HepG2 (cell line): ENCODE measurements at regions not wholly inside any gene's neighbourhood (a gene's known extent, or its start where the extent isn't known, plus 50 kb on each side); places are given as distances from the start of the nearest gene placed in this dataset.

ENCODE experiments used
- ATAC-seq: fragments of 200-7000 bp; cut with Tn5 transposase; 3 replicates; pipeline ENCODE4 v1.9.1; 2020; ENCODE audit warnings: mild to moderate bottlenecking, moderate library complexity
- BruUV-seq: library from RNA; stranded (reverse); fragments of 400-500 nt; replicated peaks from 2 replicates; lab custom pipeline; 2021; lab: Mats Ljungman, UMichigan
- CTCF ChIA-PET: fragments of 300-600 bp; formaldehyde crosslinking; extraction: SDS; loops from one replicate; lab custom pipeline; 2021; ENCODE audit warnings: low total read pairs, inconsistent platforms, low intra/inter-chr PET ratio; lab: Yijun Ruan, JAX
- POLR2A ChIA-PET: fragments of 350-600 bp; sonication (Branson Sonifier 250); formaldehyde crosslinking; loops from one replicate; lab custom pipeline; 2020; ENCODE audit warnings: antibody characterized with exemption, inconsistent platforms; lab: Yijun Ruan, JAX
- DNase-seq: peaks from one replicate; pipeline ENCODE4 v3.0.0-alpha.2; 2015; ENCODE audit warnings: low spot score
- FAIRE-seq: peaks from 3 replicates; lab custom pipeline; 2011; peaks lifted over from hg19 to GRCh38; lab: Jason Lieb, UNC
- H2AFZ ChIP-seq: one replicate; pipeline ENCODE4 v1.6.1; 2011; ENCODE audit warnings: low read length, inconsistent platforms
- H3K27ac ChIP-seq: fragments of 300-600 bp; 3 replicates; pipeline ENCODE4 v1.8.0; 2011; ENCODE audit warnings: mixed run types, mild to moderate bottlenecking, mixed read lengths, low read length, inconsistent platforms; ENCODE audit not compliant: insufficient read depth; ENCODE audit errors: extremely low read length
- H3K27me3 ChIP-seq, 2 experiments: fragments of 200-600 bp in 1 of 2; 2 replicates in 1 of 2; 3 replicates in 1 of 2; pipeline versions ENCODE4 v1.6.0 to v1.8.0; 2011; ENCODE audit warnings: low read length in 2 of 2, mild to moderate bottlenecking in 2 of 2, moderate library complexity in 2 of 2, inconsistent platforms in 1 of 2; ENCODE audit not compliant: insufficient read depth in 2 of 2, control insufficient read depth in 1 of 2
- H3K36me3 ChIP-seq, 2 experiments: fragments of 200-600 bp in 1 of 2; replicated peaks in 1 of 2; 2 replicates in 1 of 2; 3 replicates in 1 of 2; pipeline versions ENCODE4 v1.5.1 to v1.8.0; 2011; ENCODE audit warnings: low read length in 2 of 2, inconsistent platforms in 1 of 2; ENCODE audit not compliant: insufficient read depth in 2 of 2, control insufficient read depth in 1 of 2
- H3K4me1 ChIP-seq: 2 replicates; pipeline ENCODE4 v1.5.1; 2012; ENCODE audit warnings: low read length, inconsistent platforms; ENCODE audit not compliant: insufficient read depth
- H3K4me2 ChIP-seq: 2 replicates; pipeline ENCODE4 v1.6.0; 2011; ENCODE audit warnings: low read depth, low read length, inconsistent platforms
- H3K4me3 ChIP-seq, 3 experiments: fragments of 200-600 bp in 1 of 3; sonication (generic), shearing (Covaris generic) in 1 of 3; replicated peaks in 1 of 3; 2 replicates each; pipeline ENCODE4 v1.5.1; 2011 to 2016; ENCODE audit warnings: low read length in 3 of 3, inconsistent platforms in 2 of 3, low read depth in 2 of 3, mild to moderate bottlenecking in 2 of 3, control low read depth in 1 of 3, mixed read lengths in 1 of 3; ENCODE audit not compliant: insufficient read depth in 1 of 3
- H3K79me2 ChIP-seq: one replicate; pipeline ENCODE4 v1.6.1; 2011; ENCODE audit warnings: low read length, inconsistent platforms; ENCODE audit not compliant: insufficient read depth
- H3K9ac ChIP-seq: 2 replicates; pipeline ENCODE4 v1.6.0; 2011; ENCODE audit warnings: mild to moderate bottlenecking, low read depth, low read length, inconsistent platforms; ENCODE audit not compliant: insufficient read depth
- H3K9me3 ChIP-seq: 2 replicates; pipeline ENCODE4 v1.5.1; 2012; ENCODE audit warnings: mild to moderate bottlenecking, low read length
- H4K20me1 ChIP-seq: 2 replicates; pipeline ENCODE4 v1.6.0; 2011; ENCODE audit warnings: inconsistent platforms, mild to moderate bottlenecking, low read length, moderate library complexity; ENCODE audit not compliant: insufficient read depth
- BRCA1 ChIP-seq: sonication (generic); formaldehyde crosslinking; IDR thresholded peaks from 2 replicates; pipeline ENCODE4 v1.4.0; 2020; ENCODE audit warnings: missing genetic modification reagents
- E2F1 ChIP-seq: sonication (generic); formaldehyde crosslinking; IDR thresholded peaks from 2 replicates; pipeline ENCODE4 v1.5.0; 2020; ENCODE audit warnings: missing genetic modification reagents
- EP300 ChIP-seq, 3 experiments: sonication (generic) in 1 of 3; formaldehyde crosslinking in 1 of 3; IDR thresholded peaks; 2 replicates each; pipeline versions ENCODE4 v1.5.1 to v1.6.1; 2011 to 2020; ENCODE audit warnings: low read depth in 2 of 3, low read length in 2 of 3, borderline replicate concordance in 1 of 3, improper control_type of control experiment in 1 of 3, mild to moderate bottlenecking in 1 of 3, missing genetic modification reagents in 1 of 3, moderate library complexity in 1 of 3
- HOXA5 ChIP-seq: sonication (generic); formaldehyde crosslinking; IDR thresholded peaks from 2 replicates; pipeline ENCODE4 v1.4.0; 2020; ENCODE audit warnings: missing genetic modification reagents
- MBNL3 ChIP-seq: fragments of 250-450 bp; sonication (Bioruptor Pico); conservative IDR thresholded peaks from 2 replicates; pipeline ENCODE4 v1.8.0; 2022; ENCODE audit warnings: mild to moderate bottlenecking, inconsistent platforms
- PHF8 ChIP-seq: sonication (generic); formaldehyde crosslinking; IDR thresholded peaks from 2 replicates; pipeline ENCODE4 v1.5.0; 2020; ENCODE audit warnings: missing genetic modification reagents
- ZKSCAN1 ChIP-seq: fragments of 150-350 bp; IDR thresholded peaks from 2 replicates; pipeline ENCODE4 v1.6.1; 2014; ENCODE audit warnings: low read length
- ZMYM3 ChIP-seq: sonication (generic); formaldehyde crosslinking; IDR thresholded peaks from 2 replicates; pipeline ENCODE4 v1.5.1; 2020; ENCODE audit warnings: mild to moderate bottlenecking, missing genetic modification reagents
- ZNF24 ChIP-seq: fragments of 450-650 bp; IDR thresholded peaks from 2 replicates; pipeline ENCODE4 v1.6.1; 2017; ENCODE audit warnings: antibody characterized with exemption, mild to moderate bottlenecking
- ZNF552 ChIP-seq: sonication (generic); formaldehyde crosslinking; IDR thresholded peaks from 2 replicates; pipeline ENCODE4 v1.9.0; 2022; ENCODE audit warnings: missing genetic modification reagents, mild to moderate bottlenecking, borderline replicate concordance
- ZNF567 ChIP-seq: sonication (generic); formaldehyde crosslinking; IDR thresholded peaks from 2 replicates; pipeline ENCODE4 v1.8.1; 2023; ENCODE audit warnings: mild to moderate bottlenecking, missing genetic modification reagents, borderline replicate concordance
- ZNF850 ChIP-seq: sonication (generic); formaldehyde crosslinking; conservative IDR thresholded peaks from 2 replicates; pipeline ENCODE4 v1.9.0; 2021; ENCODE audit warnings: mild to moderate bottlenecking, missing genetic modification reagents
- ZSCAN25 ChIP-seq: sonication (generic); formaldehyde crosslinking; IDR thresholded peaks from 2 replicates; pipeline ENCODE4 v1.8.0; 2022; ENCODE audit warnings: mild to moderate bottlenecking, missing genetic modification reagents
- WGBS: methylation state at CpG from one replicate; pipeline ENCODE4 v1.1.6; 2017; ENCODE audit warnings: low lambda C conversion rate; 5-methylcytosine and 5-hydroxymethylcytosine counted together
- in situ Hi-C: cut with HindIII; loops from 2 replicates; pipeline ENCODE4 v1.10.0; 2017; ENCODE audit warnings: low pct_unique_long_range_greater_than_20kb; ENCODE audit not compliant: extremely low pct_ligation_motif_present
- intact Hi-C: fragments of 100-400 bp; cut with micrococcal nuclease; formaldehyde crosslinking; loops from one replicate; pipeline ENCODE4 v1.10.0; 2022; ENCODE audit not compliant: unreplicated experiment
- TF ChIP-seq, protein P1 (sequence below): sonication (generic); formaldehyde crosslinking; IDR thresholded peaks from 2 replicates; pipeline ENCODE4 v1.4.0; 2020; ENCODE audit warnings: missing genetic modification reagents
- TF ChIP-seq, protein P2 (sequence below): sonication (generic); formaldehyde crosslinking; IDR thresholded peaks from 2 replicates; pipeline ENCODE4 v1.4.0; 2020; ENCODE audit warnings: missing genetic modification reagents, mild to moderate bottlenecking, borderline replicate concordance

DNA sequence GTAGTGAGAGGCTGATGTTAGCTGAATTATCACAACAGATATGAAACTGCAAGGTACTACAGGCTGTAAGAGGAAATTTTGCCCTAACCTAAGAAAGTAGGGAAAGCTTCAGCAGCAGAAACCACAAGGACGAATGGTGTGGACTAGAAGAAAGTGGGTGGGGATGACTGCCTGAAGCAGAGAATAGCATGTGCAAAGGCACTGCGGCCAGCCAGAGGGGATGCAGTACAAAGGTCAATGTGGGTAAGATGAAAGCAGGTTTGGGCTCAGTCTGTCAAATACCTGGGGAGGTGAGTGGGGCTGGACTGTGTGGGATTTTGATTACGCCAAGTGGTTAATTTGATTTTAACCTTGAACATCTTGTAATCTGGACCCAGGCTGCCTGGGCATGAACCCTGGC lies 199.3 kb upstream of the GALNT2 start:
- Histone ChIP-seq H3K4me3 (no peak overlapping the region), H3K27ac (no peak overlapping the region), H3K4me1 (no peaks in the 10 kb centered on the region), H3K79me2 (no peaks in the 10 kb centered on the region), H3K36me3 (no peaks in the 10 kb centered on the region), H3K9me3 (no peaks in the 10 kb centered on the region), H3K27me3 (peaks cover 0 to 18% of the 10 kb centered on the region in 2 experiments; a peak in 3 of 5 replicates), H3K4me2 (no peak overlapping the region), H2AFZ (no peak overlapping the region), H4K20me1 (no peaks in the 10 kb centered on the region), H3K9ac (no peak overlapping the region)
- FAIRE-seq (no peak), ATAC-seq (no peak), DNase-seq (no peak)
- no TSS peak for BruUV-seq
- in situ Hi-C loops (no loop called here), intact Hi-C loops (no loop called here)
- WGBS: 36% methylated on average over 3 of the region's 3 CpGs
- no peak for TF ChIP-seq ZSCAN25
- 0 out of 2 replicates have a peak, but pooled peaks have one; percentile 18 for TF ChIP-seq ZMYM3
- TF ChIP-seq ZKSCAN1: no peak
- CTCF ChIA-PET: no interaction called here
- POLR2A ChIA-PET: no interaction called here

GRCh38 chr1:229869240-229869639 lies 197.8 kb upstream of the GALNT2 start:
- H3K27me3 ChIP-seq: peaks cover 0 to 8% of the 10 kb centered on the region in 2 experiments; a peak in 4 of 5 replicates
- no peaks in the 10 kb centered on the region for H3K4me1 ChIP-seq
- ATAC-seq (no peak), FAIRE-seq (no peak), DNase-seq (no peak)
- in situ Hi-C loops (no loop called here), intact Hi-C loops (no loop called here)
- no peak overlapping the region for H3K27ac ChIP-seq
- CTCF ChIA-PET: no interaction called here
- H3K4me2 ChIP-seq: no peak overlapping the region
- no peaks in the 10 kb centered on the region for H3K9me3 ChIP-seq
- 20% methylated on average over 1 of the region's 1 CpG for WGBS
- H3K79me2 ChIP-seq: no peaks in the 10 kb centered on the region
- no peak overlapping the region for H3K9ac ChIP-seq
- TF ChIP-seq EP300 (IDR thresholded peaks at IDR 0.05; ENCODE audit: low read depth in 2 of 2, low read length in 2 of 2) (no peak), EP300 (CRISPR knock-in tag; IDR thresholded peaks at IDR 0.05; ENCODE audit: borderline replicate concordance) (no peak), ZNF850 (CRISPR knock-in tag) (no peak), ZNF24 (no peak), ZNF552 (no peak), MBNL3 (no peak), E2F1 (CRISPR knock-in tag) (no peak), BRCA1 (CRISPR knock-in tag) (no peak), ZNF567 (no peak), HOXA5 (CRISPR knock-in tag) (no peak), PHF8 (no peak)
- TF ChIP-seq, protein P1, sequence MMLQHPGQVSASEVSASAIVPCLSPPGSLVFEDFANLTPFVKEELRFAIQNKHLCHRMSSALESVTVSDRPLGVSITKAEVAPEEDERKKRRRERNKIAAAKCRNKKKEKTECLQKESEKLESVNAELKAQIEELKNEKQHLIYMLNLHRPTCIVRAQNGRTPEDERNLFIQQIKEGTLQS (CRISPR knock-in tag): no peak
- TF ChIP-seq, protein P2, sequence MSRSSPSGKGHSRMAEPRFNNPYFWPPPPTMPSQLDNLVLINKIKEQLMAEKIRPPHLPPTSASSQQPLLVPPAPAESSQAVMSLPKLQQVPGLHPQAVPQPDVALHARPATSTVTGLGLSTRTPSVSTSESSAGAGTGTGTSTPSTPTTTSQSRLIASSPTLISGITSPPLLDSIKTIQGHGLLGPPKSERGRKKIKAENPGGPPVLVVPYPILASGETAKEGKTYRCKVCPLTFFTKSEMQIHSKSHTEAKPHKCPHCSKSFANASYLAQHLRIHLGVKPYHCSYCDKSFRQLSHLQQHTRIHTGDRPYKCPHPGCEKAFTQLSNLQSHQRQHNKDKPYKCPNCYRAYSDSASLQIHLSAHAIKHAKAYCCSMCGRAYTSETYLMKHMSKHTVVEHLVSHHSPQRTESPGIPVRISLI (CRISPR knock-in tag): no peak
- H2AFZ ChIP-seq: no peak overlapping the region
- BruUV-seq: no TSS peak
- H4K20me1 ChIP-seq: no peaks in the 10 kb centered on the region
- POLR2A ChIA-PET: no interaction called here
- no peak overlapping the region for H3K4me3 ChIP-seq
- no peaks in the 10 kb centered on the region for H3K36me3 ChIP-seq
